Adipocyte (in vitro differentiated cells): ENCODE measurements at regions not wholly inside any gene's neighbourhood (a gene's known extent, or its start where the extent isn't known, plus 50 kb on each side); places are given as distances from the start of the nearest gene placed in this dataset.

ENCODE experiments used
- DNase-seq: peaks from one replicate; pipeline ENCODE4 v3.0.0-alpha.2; 2015; ENCODE audit warnings: low read depth
- H3K27me3 ChIP-seq: replicated peaks from 2 replicates; pipeline ENCODE4 v1.7.0; 2013; ENCODE audit warnings: mild to moderate bottlenecking, low read length, moderate library complexity; ENCODE audit not compliant: control insufficient read depth, insufficient read depth
- H3K36me3 ChIP-seq: 2 replicates; pipeline ENCODE4 v1.7.0; 2013; ENCODE audit warnings: low read length, mild to moderate bottlenecking, moderate library complexity; ENCODE audit not compliant: control insufficient read depth, insufficient read depth, severe bottlenecking
- H3K4me1 ChIP-seq: 2 replicates; pipeline ENCODE4 v1.7.0; 2013; ENCODE audit warnings: mild to moderate bottlenecking, low read length, moderate library complexity; ENCODE audit not compliant: control insufficient read depth, insufficient read depth
- H3K4me3 ChIP-seq: 2 replicates; pipeline ENCODE4 v1.7.0; 2013; ENCODE audit warnings: mild to moderate bottlenecking, low read length, moderate library complexity
- H3K9ac ChIP-seq: 2 replicates; pipeline ENCODE4 v1.7.0; 2013; ENCODE audit warnings: mild to moderate bottlenecking, low read length, moderate library complexity
- H3K9me3 ChIP-seq: 2 replicates; pipeline ENCODE4 v1.7.0; 2013; ENCODE audit warnings: mild to moderate bottlenecking, low read length, moderate library complexity; ENCODE audit not compliant: control insufficient read depth

- no peak overlapping the region for H3K9ac ChIP-seq
These were observed 75.3 kb upstream of the TRPC3 start for GRCh38 chr4:122027203-122027602.

GRCh38 chr4:122017296-122017695 is 65.4 kb upstream of the TRPC3 start:
- H3K9me3 ChIP-seq: no peaks in the 10 kb centered on the region
- peaks cover 10% of the 10 kb centered on the region for H3K4me1 ChIP-seq
- H3K4me3 ChIP-seq: no peak overlapping the region
- DNase-seq: no peak
- H3K27me3 ChIP-seq: no peaks in the 10 kb centered on the region
- no peaks in the 10 kb centered on the region for H3K36me3 ChIP-seq
- no peak overlapping the region for H3K9ac ChIP-seq

More at GRCh38 chr4:122027203-122027602, 75.3 kb upstream of the TRPC3 start:
- H3K4me1 ChIP-seq: no peaks in the 10 kb centered on the region
- H3K4me3 ChIP-seq: no peak overlapping the region
- peaks cover 5% of the 10 kb centered on the region for H3K9me3 ChIP-seq
- no peak for DNase-seq
- no peaks in the 10 kb centered on the region for H3K27me3 ChIP-seq
- no peaks in the 10 kb centered on the region for H3K36me3 ChIP-seq

GRCh38 chr4:122015203-122015602 is 63.3 kb upstream of the TRPC3 start:
- Histone ChIP-seq H3K27me3 (no peaks in the 10 kb centered on the region), H3K9me3 (no peaks in the 10 kb centered on the region), H3K4me3 (no peak overlapping the region), H3K4me1 (peaks cover 27% of the 10 kb centered on the region), H3K9ac (no peak overlapping the region), H3K36me3 (no peaks in the 10 kb centered on the region)
- DNase-seq: no peak

DNA sequence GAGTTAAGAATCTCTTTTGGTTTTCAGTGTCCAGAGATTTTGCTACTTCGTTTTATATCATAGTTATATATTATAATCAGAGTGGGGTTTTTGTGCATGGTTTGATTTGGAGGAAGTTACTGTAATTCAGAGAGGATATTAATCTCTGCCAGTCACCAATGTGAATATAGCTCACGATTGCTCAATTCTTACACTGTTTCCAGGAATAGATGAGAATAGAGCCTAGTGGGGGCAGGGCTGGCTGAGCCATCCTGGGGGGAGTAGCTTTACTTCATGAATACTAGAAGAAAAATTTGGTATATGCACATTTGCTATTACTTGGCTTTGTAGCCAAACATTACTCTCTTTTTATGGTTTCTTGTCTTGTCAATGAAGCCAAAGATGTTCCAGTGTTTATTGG is 60.9 kb upstream of the TRPC3 start:
- no peak overlapping the region for H3K9ac ChIP-seq
- DNase-seq: peak; percentile 28
- H3K9me3 ChIP-seq: no peaks in the 10 kb centered on the region
- no peaks in the 10 kb centered on the region for H3K36me3 ChIP-seq
- no peaks in the 10 kb centered on the region for H3K27me3 ChIP-seq
- H3K4me1 ChIP-seq: peaks cover 36% of the 10 kb centered on the region
- peak overlapping the region; percentile 6 for H3K4me3 ChIP-seq

DNA sequence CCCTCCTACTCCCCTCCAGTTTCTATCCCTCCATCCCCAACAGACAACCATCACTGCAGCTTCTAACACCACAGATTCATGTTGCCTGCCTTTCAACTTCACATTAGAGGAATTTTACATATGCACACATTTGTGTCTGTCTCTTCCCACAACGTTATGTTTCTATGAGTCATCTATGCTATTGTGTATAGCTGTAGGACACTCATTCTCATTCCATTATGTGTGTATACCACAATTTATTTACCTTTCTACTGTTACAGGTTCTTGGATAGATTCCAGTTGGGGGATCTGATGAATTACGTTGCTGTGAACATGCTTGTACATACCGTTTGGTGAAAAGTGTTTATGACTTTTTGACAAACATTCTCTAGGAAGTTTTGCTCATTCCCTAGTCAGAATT is 58.8 kb upstream of the TRPC3 start:
- no peaks in the 10 kb centered on the region for H3K27me3 ChIP-seq
- H3K4me1 ChIP-seq: peaks cover 39% of the 10 kb centered on the region
- peak; percentile 21 for DNase-seq
- H3K4me3 ChIP-seq: no peak overlapping the region
- H3K36me3 ChIP-seq: no peaks in the 10 kb centered on the region
- H3K9ac ChIP-seq: no peak overlapping the region
- H3K9me3 ChIP-seq: no peaks in the 10 kb centered on the region

GRCh38 chr4:122009524-122009923 is 57.7 kb upstream of the TRPC3 start:
- no peak for DNase-seq
- H3K4me3 ChIP-seq: no peak overlapping the region
- no peak overlapping the region for H3K9ac ChIP-seq
- no peaks in the 10 kb centered on the region for H3K27me3 ChIP-seq
- H3K36me3 ChIP-seq: no peaks in the 10 kb centered on the region
- H3K4me1 ChIP-seq: peaks cover 42% of the 10 kb centered on the region
- no peaks in the 10 kb centered on the region for H3K9me3 ChIP-seq

- Histone ChIP-seq H3K9me3 (no peaks in the 10 kb centered on the region), H3K27me3 (no peaks in the 10 kb centered on the region), H3K9ac (no peak overlapping the region), H3K4me3 (no peak overlapping the region), H3K36me3 (no peaks in the 10 kb centered on the region), H3K4me1 (peaks cover 29% of the 10 kb centered on the region)
- no peak for DNase-seq
These were observed 55.2 kb upstream of the TRPC3 start for GRCh38 chr4:122007016-122007415.

DNA sequence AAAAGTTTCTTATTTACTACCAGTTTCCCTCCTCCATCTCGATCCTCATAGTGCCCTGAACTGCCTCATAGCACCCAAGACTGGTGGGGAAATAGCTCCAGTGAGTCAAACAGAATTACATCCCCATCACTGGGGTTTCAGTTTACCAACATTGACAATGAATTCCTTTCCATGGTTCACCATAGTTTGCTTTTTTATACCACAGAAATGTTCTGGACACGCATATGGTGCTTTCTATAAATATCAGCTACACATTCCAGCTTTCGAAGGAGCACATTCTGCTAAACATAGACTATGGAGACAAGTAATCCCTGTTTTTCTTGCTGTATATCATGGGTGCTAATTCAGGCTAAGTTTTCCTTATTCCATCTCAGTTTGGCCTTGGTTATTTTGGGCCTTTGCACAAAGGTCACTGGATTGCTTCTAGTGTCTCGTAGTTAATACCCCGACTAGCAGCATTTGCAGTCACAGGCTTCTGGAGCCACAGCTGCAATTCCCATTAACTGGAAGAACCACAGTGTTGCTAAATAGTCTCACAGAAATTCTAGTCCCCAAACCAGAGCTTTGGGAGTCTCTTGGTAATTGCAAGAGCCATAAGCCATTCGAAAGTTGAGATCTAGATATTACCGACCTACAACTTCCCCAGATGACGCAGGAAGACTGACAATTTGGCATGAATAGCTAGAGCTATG is 53.4 kb upstream of the TRPC3 start:
- H3K36me3 ChIP-seq: no peaks in the 10 kb centered on the region
- H3K4me1 ChIP-seq: peaks cover 15% of the 10 kb centered on the region
- no peak overlapping the region for H3K4me3 ChIP-seq
- no peak overlapping the region for H3K9ac ChIP-seq
- H3K27me3 ChIP-seq: no peaks in the 10 kb centered on the region
- no peaks in the 10 kb centered on the region for H3K9me3 ChIP-seq
- DNase-seq: peak; percentile 68

- Histone ChIP-seq H3K9me3 (no peaks in the 10 kb centered on the region), H3K27me3 (no peaks in the 10 kb centered on the region), H3K4me1 (peaks cover 11% of the 10 kb centered on the region), H3K36me3 (no peaks in the 10 kb centered on the region), H3K4me3 (no peak overlapping the region), H3K9ac (no peak overlapping the region)
- DNase-seq: peak; percentile 4
These were observed 51.5 kb upstream of the TRPC3 start for GRCh38 chr4:122003335-122003734.
